Esophagus squamous epithelium (tissue), 4 donors: ENCODE measurements at regions not wholly inside any gene's neighbourhood (a gene's known extent, or its start where the extent isn't known, plus 50 kb on each side); places are given as distances from the start of the nearest gene placed in this dataset.

ENCODE experiments used
- POLR2A ChIP-seq, 4 donors: fragments of 450-650 bp; IDR thresholded peaks; one replicate each; pipeline ENCODE4 v1.6.1; 2017; ENCODE audit warnings: antibody characterized with exemption in 4 of 4, mild to moderate bottlenecking in 4 of 4, moderate library complexity in 3 of 4
- TF ChIP-seq, protein P1 (sequence below), 6 experiments: fragments of 450-650 bp in 4 of 6; fragments of 200-600 bp in 2 of 6; sonication (generic) in 2 of 6; IDR thresholded peaks; one replicate each; pipeline ENCODE4 v1.5.1; 2016 to 2019; ENCODE audit warnings: antibody characterized with exemption in 6 of 6, mild to moderate bottlenecking in 4 of 6, moderate library complexity in 4 of 6

DNA sequence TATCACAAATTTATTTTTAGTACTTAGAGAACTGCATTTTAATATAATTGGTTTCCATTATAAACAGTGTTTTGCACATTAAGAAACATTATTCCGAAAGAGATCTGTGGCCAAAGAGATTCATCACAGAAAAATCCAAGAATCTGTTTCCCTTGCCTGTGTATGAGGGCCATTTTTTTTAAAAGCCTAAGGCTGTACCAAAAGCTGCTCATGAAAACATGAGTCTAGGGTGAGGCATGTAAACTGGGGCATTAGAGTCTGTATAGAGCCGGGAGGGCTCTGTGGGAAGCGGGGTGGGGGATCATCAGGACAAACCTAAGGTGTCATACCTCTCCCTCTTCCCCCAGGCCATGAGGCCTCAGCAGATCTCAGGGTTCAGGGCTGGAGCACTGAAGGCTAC is 223.8 kb downstream of the FBXO15 start:
- TF ChIP-seq, protein P1, sequence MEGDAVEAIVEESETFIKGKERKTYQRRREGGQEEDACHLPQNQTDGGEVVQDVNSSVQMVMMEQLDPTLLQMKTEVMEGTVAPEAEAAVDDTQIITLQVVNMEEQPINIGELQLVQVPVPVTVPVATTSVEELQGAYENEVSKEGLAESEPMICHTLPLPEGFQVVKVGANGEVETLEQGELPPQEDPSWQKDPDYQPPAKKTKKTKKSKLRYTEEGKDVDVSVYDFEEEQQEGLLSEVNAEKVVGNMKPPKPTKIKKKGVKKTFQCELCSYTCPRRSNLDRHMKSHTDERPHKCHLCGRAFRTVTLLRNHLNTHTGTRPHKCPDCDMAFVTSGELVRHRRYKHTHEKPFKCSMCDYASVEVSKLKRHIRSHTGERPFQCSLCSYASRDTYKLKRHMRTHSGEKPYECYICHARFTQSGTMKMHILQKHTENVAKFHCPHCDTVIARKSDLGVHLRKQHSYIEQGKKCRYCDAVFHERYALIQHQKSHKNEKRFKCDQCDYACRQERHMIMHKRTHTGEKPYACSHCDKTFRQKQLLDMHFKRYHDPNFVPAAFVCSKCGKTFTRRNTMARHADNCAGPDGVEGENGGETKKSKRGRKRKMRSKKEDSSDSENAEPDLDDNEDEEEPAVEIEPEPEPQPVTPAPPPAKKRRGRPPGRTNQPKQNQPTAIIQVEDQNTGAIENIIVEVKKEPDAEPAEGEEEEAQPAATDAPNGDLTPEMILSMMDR (IDR thresholded peaks at IDR 0.05) = no peak
- no peak for TF ChIP-seq POLR2A (IDR thresholded peaks at IDR 0.05)
